ENCODE measurements at regions not wholly inside any gene's neighbourhood (a gene's known extent, or its start where the extent isn't known, plus 50 kb on each side); places are given as distances from the start of the nearest gene placed in this dataset.

DNA sequence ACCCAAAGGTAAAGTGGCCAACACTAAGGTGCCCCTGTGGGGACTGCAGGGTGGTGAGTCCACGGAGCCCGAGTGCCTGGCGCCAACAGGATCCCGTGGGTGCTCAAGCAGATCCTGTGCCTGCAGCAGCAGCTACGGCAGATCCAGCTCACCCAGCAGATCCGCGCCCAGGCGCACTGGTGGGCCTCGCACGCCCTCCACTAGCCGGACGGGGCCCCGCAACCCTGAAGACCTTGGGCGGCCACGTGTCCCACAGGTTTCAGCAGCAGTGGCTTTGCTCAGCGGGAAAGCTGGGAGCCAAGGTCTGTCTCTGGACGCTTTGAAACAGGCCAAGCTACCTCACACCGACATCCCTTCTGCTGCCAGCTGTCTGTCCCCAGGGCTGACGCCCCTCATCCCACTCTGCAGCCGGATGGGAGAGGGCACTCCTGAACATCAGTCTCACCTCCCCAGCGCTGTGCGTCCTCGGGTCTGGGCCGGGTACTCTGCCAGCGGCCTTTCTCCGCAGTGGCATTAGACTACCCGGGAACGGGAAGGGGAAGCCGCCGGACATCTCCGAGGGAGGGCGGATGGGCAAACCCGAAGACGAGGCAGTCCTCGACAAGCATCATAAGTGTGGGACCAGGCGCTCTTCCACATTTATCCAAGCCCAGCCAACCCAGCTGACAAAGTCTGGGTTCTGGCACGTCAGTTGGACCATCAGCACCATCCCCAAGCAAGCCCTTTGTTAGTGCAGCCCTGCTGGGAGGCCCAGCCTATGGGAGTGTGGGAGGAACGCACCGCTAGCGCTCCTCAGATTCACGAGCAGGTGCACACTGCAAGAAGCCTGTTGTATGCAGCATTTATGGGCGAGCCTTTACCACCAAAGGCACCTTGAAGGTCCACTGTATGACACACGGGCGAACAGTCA, 212.6 kb upstream of the UBE2E2 start:
- DNase-seq (ENCODE audit: low read depth in 2 of 2): no peak

DNA sequence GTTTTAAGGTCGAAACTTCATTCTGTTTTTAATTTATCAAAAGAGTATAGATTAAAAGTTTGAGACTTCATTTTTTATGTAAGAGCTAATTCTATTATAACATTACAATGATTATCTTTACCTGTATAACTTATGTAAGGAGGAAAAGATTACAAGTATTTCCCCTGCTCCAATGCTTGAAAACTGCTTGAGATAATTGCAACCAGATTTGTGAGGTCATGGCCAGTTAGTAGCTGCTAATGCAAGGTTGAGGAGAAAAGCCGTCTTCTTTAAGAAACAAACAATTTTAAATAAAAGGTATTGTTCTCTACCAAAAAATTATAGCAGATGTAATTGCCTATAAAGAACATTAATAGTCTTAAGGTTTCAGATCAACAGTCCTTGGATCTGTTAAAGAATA, 208.3 kb upstream of the UBE2E2 start:
- no peak for DNase-seq (ENCODE audit: low read depth in 2 of 2)

DNA sequence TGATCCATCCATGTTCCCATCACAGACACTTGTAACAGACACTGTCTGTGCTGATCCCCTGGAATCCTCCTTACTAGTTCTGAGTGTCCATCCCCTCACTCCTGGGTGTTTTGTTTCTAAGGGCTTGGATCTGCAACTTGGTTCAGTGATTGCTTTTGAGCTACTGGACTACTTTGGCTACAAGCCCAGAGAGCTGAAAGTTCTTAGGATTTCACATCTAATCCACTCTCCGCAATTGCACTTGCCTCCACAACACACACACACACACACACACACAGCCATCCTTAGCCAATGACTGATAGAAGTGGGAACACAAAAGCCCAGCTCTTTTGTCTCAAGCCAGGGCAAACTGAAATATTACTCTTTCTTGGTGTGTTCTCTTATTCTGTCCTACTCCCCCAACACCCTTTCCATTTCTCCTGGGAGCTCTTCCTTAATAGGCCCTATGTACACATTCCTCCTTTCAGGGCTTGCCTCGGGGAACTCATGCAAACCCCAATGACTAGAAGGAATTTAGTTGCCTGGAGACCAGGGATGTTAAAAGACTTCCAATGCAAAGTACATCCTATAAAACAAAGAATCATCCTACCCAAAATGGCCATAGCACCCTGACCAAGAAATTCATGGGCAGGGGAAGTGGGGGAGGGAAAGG, 206.1 kb upstream of the UBE2E2 start:
- DNase-seq (ENCODE audit: low read depth in 2 of 2): no peak

DNA sequence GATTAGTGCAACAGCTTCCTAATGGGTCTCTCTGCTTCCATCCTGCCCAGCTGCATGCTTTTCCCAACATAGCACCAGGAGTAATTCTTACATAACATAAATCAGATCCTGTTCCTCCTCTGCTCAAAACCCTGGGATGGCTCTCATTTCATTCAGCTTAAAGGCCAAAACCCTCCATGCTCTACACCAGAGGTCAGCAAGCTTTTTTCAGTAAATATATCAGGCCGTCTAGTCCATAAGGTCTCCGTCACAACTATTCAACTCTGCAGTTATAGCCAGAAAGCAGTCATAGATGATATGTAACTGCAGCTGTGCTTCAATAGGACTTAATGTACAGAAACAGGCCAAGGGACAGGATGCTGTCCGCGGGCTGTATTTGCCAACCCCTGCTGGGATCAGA, 202.8 kb upstream of the UBE2E2 start:
- DNase-seq (ENCODE audit: low read depth in 2 of 2): no peak

DNA sequence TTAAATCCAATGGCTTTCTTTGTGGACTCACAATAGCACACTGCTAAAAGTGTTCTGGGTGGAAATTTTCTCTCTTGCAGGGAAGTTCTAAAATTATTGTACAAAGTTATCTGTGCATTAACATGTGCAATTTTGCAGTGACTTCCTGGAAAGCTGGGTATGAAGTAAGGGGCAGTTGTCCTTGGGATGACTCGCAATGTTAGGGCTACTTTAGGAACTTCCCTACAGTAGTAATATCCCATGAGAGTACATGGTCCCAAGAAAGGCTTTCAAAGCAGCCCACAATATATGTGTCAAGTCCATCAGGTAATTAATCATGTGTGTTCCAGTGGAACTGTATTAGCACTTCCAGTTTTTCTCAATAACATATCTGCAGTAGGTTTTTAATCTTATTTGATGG, 201.0 kb upstream of the UBE2E2 start:
- DNase-seq (ENCODE audit: low read depth in 2 of 2): no peak

DNA sequence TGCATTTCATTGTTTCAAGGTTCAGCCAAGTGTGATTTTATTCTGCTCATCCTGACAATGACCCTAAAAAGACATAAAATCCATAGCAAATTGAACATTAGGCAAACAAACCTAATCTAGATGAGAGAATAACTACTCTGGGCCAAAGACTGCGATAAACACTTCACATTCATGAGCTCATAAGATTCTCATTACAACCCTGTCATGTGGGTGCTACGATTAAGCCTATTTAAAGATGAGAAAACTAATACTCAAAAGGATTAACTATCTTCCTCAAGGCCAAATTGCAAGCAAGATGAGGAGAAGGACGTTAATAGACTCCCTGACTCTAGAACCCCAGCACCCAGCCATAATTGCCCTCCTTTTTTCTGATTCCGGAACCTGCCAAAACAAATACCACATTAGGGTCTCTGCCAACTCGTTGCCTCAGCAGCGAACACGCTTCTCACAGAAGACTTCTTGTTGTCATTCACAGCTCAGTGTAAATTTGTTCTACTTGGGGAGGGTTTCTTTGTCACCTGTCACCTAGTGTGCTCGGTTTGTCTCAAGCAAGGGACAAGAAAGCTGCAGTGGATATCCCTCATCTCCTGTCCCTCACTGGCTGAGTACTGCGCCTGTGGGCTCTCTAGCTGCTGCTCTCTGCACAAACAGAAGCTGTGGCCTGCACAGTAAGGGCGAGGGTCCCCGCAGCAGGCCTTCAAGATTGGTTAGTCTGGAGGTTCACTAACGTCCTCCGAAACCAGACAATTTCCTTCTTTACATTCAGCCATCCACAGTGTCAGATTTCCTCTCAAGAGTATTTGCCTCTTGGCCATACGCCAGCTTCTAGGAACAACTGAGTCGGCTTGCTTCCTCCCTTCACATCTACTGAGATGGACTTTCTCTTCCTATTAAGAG, 200.0 kb upstream of the UBE2E2 start:
- DNase-seq (ENCODE audit: low read depth in 2 of 2): no peak

DNA sequence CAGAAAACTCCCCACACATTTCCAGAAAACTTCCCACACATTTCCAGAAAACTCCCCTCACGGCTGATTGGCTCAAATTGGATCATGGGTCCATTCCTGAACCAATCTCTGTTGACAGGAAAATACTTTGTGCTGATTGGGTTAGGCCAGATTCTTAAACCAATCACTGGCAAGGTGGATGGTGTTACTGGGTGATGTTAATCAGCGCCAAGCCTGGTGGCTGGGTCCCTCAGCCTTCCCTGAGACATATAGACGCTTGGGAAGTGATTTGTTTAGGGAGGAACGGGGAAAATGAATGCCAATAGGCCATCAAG, 199.4 kb upstream of the UBE2E2 start:
- no peak for DNase-seq (ENCODE audit: low read depth in 2 of 2)

DNA sequence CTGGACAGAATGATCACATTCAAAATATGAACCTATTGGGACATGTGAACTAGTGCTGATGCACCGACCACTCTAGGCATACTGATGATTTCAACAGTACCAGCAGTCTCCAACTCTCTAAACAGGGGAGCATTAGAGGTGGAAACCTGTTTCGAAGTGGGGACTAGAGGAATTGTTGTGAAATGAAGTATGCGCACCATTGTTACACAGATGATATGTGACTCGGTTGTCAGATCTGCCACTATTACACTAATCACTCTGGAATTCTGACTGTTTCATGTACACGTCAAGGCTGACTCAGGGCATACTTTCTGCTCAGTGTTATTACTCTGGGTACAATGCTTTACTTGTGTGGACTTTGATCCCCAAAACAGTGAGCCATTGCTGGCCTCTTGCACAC, 198.2 kb upstream of the UBE2E2 start:
- DNase-seq (ENCODE audit: low read depth in 2 of 2): no peak

DNA sequence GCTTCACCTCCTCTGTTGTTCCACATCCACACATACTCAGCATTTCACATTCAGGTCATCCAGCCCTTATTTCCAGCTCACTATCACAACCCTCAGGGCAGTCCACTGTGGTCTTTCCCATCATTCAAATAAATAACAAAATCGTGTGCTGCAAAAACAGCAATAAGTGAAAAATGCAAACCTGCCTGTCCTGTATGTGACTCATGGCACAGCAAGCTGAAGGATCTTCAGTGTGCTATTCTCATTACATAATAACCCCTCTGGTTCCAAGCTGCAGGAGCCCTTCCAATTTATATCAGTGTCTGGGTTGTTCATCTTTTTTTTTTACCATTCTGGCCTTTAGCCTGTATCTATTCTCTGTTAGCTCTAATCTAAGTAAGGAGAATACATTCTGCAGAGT, 185.3 kb upstream of the UBE2E2 start:
- DNase-seq (ENCODE audit: low read depth in 2 of 2): no peak

DNA sequence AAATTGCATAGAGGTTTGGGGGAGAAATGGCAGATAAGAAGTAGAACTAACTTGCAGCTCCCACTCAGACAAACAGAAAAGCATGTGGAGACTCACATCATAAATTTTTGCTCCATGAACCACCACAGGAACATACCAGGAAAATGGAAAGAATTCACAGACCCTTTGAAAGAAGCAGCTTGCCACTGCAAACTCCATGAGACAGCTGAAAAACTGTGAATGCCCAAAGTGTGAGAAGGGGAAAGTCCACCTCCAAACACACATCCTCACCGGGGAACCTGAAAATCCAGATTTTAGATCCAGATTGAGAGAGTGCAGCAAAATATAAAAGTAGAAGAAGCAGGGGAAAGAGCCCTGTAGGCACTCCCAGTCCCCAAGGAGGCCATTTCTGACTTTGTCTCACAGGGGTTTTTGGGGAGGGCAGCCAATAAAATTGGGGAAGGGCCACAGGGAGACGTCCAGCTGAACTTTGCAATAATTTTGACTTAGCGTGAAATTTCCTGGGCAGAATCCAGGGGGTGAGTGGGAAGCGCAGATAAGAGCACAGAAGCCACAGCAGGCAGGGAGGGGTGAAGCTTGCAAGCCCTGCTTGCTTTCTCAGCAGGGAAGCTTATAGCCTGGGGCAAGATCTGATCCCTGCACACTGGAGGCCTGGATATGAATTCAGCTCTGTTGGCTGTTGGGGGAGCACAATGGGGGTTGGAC, 183.4 kb upstream of the UBE2E2 start:
- no peak for DNase-seq (ENCODE audit: low read depth in 2 of 2)

DNA sequence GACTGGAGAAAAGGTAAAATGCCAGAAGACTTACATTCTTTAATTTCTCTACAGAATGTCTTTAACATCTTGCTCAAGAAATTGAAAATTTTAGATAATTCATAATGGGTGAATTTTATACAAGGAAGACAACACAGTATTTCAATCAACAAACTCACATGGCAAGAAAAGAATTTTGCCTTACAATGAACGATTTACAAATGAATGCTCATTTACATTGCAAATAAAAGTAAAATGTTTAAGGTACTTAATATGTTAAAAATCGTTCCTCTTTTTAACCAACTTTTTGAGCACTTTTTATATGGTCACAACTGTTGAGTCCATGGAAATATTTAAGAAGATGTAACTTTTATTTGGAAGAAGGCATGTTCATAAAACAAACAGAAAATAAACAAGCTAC, 174.8 kb upstream of the UBE2E2 start:
- DNase-seq (ENCODE audit: low read depth in 2 of 2): no peak

DNA sequence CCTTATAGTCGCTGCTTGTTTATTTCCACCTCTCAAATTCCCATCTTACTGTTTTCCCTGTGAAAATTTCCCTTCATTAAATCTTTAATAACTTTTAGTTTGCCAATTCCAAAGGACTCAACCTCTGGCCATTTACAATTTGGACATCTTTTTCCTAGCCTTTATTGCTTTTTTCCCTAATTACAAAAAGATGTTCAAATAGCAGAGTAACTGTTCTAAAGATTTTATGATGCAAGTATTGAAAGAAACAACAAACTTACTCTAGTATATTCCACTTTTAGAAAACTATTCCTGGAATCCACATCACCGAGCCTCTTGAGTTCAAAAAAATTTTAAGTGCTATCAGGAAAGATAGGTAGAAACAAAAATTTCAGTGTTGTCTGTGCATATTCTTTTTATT, 174.1 kb upstream of the UBE2E2 start:
- DNase-seq (ENCODE audit: low read depth in 2 of 2): no peak

DNA sequence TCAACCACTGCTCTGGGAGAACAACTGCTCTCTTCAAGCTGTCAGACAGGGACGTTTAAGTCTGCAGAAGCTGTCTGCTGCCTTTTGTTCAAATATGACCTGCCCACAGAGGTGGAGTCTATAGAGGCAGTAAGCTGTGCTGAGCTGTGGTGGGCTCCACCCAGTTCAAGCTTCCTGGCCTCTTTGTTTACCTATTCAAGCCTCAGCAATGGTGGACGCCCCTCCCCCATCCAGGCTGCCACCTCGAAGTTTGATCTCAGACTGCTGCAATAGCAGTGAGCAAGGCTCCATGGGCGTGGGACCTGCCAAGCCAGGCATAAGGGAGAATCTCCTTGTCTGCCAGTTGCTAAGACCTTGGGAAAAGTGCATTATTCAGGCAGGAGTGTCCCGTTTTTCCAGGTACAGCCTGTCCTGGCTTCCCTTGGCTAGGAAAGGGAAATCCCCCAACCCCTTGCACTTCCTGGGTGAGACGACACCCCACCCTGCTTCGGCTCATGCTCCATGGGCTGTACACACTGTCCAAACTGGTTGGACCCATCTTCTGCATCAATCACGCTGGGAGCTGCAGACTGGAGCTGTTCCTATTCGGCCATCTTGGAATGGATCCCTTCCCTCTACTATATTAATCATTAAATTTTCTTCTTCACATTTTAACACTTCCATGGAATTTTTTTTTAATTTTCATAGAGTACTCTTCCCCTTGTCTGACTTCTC, 167.0 kb upstream of the UBE2E2 start:
- no peak for DNase-seq (ENCODE audit: low read depth in 2 of 2)

DNA sequence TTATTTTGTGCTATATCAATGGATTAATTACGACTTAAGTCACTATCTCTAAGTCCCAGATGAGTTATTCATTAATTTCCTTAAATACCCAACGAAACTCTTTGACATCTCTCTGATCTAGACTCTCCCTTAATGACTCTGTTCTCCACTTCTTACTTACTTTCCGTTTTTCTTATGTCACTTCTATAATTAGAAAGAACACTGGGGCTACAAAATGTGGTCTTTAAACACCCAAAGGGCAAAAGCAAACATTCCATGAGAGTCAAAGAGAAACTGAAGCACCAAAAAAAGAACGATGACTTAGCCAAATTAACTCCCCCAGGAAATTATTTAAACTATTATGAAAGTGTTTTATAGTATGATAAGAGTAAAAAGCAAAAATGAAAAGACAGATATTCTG, 166.4 kb upstream of the UBE2E2 start:
- no peak for DNase-seq (ENCODE audit: low read depth in 2 of 2)

DNA sequence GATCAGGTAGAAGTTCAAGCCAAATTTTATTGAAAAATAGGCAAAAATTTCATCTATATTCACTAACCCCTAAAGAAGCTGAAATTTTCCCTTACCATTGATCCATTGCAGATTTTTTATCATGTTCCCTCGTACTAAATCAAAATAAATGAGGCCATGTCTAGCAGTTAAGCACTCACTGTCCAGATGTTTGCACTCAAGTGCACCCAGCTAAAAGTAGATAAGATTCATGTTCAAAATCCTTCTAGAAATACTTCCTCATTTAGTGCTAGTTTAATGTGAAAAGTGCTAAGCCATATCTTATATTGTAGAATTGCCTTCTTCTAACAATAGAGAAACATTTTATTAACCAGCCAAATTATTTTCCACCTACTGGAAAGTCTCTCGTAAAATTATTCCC, 164.7 kb upstream of the UBE2E2 start:
- no peak for DNase-seq (ENCODE audit: low read depth in 2 of 2)

DNA sequence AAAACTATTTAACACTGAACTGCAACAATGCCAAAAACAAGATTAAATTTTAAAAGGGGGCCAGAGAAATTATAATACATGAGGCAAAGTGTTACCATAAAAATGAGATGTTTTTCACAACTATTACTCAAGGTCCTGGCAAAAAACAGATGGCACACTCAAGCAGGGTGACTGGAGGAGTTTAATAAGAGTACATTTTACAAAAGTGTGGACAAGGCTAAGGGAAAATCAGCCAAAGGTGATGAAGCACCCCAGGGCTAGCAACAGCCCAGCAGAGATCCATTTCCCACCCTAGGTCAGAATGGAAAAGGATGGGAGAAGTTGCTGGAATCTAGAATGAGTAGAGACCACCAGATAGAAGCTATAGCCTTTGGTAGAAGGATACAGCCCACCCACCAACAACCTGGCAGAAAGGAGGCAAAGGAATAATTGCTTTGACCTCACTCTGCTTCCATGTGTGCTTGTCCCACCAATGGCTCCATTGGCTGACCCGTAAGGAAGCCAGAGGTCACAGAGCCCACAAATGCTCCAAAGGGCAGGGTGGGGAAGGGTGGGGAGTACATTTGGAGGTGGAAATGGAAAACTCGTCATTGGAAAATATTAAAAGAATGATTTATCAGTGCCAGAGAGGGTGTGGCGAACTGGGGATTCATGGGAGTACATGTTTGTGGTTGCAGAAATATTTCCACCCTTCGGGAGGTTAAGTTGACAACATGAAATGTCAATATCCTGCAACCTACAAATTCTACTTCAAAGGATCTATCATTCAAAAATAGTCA, 161.0 kb upstream of the UBE2E2 start:
- no peak for DNase-seq (ENCODE audit: low read depth in 2 of 2)

DNA sequence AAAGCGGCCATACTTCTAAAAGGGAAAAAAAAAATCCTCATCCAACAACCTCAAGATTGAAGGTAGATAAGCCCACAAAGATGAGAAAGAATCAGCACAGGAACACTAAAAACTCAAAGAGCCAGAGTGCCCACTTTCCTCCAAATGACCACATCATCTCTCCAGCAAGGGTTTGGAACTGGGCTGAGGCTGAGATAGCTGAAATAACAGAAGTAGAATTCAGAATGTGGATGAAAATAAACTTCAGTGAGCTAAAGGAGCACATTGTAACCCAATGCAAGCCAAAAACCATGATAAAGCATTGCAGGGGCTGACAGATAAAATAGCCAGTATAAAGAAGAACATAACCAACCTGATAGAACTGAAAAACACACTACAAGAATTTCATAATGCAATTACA, 158.7 kb upstream of the UBE2E2 start:
- DNase-seq (ENCODE audit: low read depth in 2 of 2): no peak

DNA sequence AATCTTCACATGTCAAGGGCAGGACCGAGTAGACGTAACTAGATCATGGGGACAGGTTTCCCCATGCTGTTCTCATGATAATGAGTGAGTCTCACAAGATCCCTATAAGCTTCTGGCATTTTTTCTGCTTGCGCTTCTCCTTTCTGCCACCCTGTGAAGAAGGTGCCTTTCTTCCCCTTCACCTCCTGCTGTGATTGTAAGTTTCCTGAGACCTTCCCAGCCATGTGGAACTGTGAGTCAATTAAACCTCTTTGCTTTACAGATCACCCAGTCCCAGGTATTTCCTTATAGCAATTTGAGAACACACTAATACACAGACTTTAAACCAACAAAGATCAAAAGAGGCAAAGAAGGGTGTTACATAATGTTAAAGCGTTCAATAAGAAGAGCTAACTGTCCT, 156.6 kb upstream of the UBE2E2 start:
- no peak for DNase-seq (ENCODE audit: low read depth in 2 of 2)

DNA sequence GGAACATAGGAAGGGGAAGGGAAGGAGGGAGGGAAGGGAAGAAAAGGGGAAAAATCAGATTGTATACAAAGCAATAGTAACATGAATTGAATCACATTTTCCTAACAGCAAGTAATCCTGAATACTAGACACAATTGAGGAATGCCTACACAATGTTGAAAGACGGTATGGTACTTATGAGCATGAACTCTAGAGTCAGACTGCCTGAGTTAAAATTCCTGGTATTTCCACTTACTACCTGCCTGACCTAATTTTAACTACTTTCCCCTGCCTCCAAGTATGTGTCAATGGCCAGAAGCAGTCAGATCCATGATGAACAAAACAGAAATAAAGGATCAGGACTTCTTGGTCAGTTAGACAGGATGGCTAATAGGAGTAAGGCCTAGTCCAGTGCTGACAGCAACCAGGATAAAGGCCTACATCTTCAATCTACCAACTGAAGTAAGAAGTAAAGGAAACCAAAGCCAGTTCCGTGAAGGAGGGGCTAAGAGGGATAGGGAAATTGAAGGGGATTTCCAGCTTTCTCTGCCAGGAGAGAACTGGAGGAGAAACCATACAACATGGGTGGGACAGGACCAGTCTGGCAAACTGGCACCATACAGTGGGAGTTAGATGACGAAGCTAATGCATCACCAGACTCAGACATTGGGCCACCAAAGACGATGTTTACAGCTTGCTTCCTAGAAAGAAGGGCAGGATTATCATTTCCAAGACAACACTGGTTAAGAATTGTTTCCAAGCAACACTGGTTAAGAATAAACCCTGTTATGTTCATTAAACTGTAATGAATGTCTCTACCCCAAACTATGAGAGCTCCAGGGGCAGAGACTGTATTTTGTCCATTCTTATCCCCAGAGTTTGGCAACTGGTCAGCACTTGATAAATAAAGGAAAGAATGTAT, 151.6 kb upstream of the UBE2E2 start:
- no peak for DNase-seq (ENCODE audit: low read depth in 2 of 2)

DNA sequence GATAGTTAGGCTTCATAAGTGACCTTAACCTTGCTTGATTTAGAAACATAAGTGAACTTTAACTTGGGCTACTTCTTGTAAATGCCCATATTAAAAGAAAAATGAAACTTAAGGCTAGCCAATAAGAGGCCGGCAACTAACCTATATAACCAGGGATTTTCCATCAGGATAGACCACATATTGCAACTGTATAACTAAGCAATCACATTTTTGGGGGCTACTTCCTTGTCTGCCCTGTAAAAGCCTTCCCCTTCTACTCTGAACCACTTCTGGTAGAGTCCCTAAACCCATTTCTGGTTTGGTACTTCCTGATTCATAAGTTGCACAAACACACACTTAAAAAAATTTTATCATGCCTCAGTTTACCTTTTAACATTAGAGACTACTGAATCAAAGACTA, 150.9 kb upstream of the UBE2E2 start:
- no peak for DNase-seq (ENCODE audit: low read depth in 2 of 2)

Data from stimulated activated CD4-positive, alpha-beta T cell treated with anti-CD3 and anti-CD28 coated beads, Interleukin-1b, Interleukin-23, amount 100 ng/mL, for 4 hours (primary cell).